GM12875 (cell line): ENCODE measurements at regions not wholly inside any gene's neighbourhood (a gene's known extent, or its start where the extent isn't known, plus 50 kb on each side); places are given as distances from the start of the nearest gene placed in this dataset.
"Not testable (repeated sequence)": the region's sequence is repeated elsewhere in the genome, so short reads cannot be mapped to it uniquely, and the experiment has no call there.

Experiments used
- H3K4me3 ChIP-seq: one replicate; pipeline ENCODE4 v1.5.1; 2011; ENCODE audit warnings: low read depth, low read length, control low read depth
- CTCF ChIP-seq: IDR thresholded peaks from 2 replicates; pipeline ENCODE4 v1.5.1; 2011; ENCODE audit warnings: low read depth, mild to moderate bottlenecking, control low read depth, inconsistent platforms, low read length, moderate library complexity, borderline replicate concordance; ENCODE audit not compliant: insufficient read depth

GRCh38 chr11:38718659-38719058 lies 2120.6 kb upstream of the RAG2 start:
- TF ChIP-seq CTCF = no peak
- no peak overlapping the region for H3K4me3 ChIP-seq

- H3K4me3 ChIP-seq = no peak overlapping the region
- TF ChIP-seq CTCF = no peak
These were observed 2120.0 kb upstream of the RAG2 start for GRCh38 chr11:38718049-38718448.

- no peak overlapping the region for H3K4me3 ChIP-seq
- TF ChIP-seq CTCF = no peak
These were observed 2113.1 kb upstream of the RAG2 start for GRCh38 chr11:38711110-38711509.

GRCh38 chr11:38710262-38710661 lies 2112.2 kb upstream of the RAG2 start:
- TF ChIP-seq CTCF = no peak
- H3K4me3 ChIP-seq = no peak overlapping the region

GRCh38 chr11:38700111-38700510 lies 2102.1 kb upstream of the RAG2 start:
- H3K4me3 ChIP-seq = no peak overlapping the region
- no peak for TF ChIP-seq CTCF

- no peak overlapping the region for H3K4me3 ChIP-seq
- no peak for TF ChIP-seq CTCF
These were observed 2095.3 kb upstream of the RAG2 start for GRCh38 chr11:38693306-38693705.

GRCh38 chr11:38690211-38690610 lies 2092.2 kb upstream of the RAG2 start:
- not testable (repeated sequence) for H3K4me3 ChIP-seq

GRCh38 chr11:38687008-38687407 lies 2089.0 kb upstream of the RAG2 start:
- TF ChIP-seq CTCF = no peak
- H3K4me3 ChIP-seq = no peak overlapping the region
